ENCODE measurements at regions not wholly inside any gene's neighbourhood (a gene's known extent, or its start where the extent isn't known, plus 50 kb on each side); places are given as distances from the start of the nearest gene placed in this dataset.
A peak's percentile ranks its signal among the peaks of the same experiment; 100 is the strongest.
"Not testable (repeated sequence)": the region's sequence is repeated elsewhere in the genome, so short reads cannot be mapped to it uniquely, and the experiment has no call there.

DNA sequence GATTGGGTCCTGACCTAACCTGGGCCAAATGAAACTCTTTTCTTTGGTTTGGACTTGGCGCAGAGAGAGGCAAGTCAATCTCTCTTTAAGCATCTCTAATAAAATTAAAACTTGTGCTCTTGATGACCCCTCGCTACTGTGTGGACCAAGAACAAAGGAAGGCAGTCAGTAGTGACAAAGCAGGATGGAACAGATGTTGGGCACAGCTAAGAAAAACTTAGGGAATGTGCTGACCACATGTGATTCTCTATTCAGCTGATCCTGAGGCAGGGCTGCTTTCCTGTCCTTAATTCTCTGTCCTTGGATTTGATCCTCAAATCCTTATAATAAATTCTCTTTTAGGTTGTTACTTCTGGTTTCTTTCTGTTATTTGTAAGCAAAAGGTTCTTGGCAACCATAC lies 259.9 kb downstream of the ZIC1 start:
- no peak for DNase-seq (ENCODE audit: low spot score)

- no peak for DNase-seq (ENCODE audit: low spot score)
Measured at GRCh38 chr3:147672035-147672434, 262.9 kb downstream of the ZIC1 start.

DNA sequence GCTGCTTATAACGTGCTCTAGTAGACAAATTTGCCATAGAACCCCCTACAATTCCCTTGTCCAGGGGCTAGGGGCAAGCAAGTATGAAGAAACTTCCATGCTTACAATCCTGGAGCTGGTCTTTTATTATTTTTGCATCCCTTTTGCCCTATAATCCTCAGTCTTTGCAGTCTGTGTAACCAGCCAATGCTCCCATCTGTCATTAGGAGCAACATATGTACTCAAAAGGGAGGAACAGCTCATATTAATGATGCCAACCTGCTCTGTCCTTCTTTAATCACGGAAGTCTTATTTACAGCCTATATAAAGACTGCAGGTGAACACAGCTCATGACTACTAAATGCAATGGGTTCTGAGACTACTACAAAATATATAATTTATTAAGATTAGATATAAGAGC lies 263.3 kb downstream of the ZIC1 start:
- no peak for DNase-seq (ENCODE audit: low spot score)

DNA sequence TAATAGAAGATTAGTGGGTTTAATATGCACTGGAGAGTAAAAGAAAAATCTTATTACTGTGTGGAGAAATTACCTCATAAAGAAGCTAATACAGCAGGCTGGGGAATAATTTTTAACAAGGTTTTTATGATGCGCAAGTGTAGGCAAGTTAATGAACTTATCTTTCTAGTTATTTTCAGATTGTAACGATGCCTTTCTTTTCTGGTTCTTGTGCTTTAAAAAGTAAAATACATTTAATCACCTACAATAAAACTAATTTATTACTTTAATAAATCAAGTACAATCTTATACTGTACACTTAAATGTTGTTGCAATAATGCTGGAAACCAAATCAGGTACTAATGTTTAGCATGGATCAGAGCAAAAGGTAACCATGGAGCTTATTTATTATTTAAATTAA lies 266.6 kb downstream of the ZIC1 start:
- DNase-seq (ENCODE audit: low spot score): no peak

DNA sequence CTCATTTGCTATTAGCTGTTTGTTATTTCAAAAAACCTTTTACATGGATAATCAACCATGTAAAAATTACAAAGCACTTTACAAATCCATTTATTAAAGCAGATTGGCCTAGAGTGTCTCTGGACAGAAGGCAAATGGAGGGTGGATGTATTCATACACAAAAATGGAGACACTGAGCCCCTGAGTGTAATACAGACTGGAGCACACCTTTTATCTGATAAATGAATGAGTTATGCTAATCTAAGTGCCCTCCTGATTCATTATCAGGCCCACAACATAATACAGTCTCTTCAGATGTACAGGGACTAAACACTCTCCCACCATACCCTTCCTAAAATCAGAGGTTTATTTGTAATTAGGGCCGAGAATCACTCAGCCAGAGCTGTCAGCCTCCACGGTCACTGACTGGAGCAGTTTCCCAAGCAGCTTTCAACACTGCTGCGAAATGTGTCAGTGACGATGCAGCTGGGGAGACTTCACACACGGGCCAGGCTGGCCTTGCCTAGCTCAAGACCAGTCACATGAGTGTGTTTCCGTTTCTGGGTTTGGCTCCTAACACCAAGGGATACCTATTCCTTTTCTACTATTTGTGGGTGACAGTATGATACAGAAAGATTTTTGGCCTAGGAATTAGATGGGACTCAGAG lies 271.8 kb downstream of the ZIC1 start:
- no peak for DNase-seq (ENCODE audit: low spot score)

- no peak for DNase-seq (ENCODE audit: low spot score)
Measured at GRCh38 chr3:147688868-147689267, 279.7 kb downstream of the ZIC1 start.

DNA sequence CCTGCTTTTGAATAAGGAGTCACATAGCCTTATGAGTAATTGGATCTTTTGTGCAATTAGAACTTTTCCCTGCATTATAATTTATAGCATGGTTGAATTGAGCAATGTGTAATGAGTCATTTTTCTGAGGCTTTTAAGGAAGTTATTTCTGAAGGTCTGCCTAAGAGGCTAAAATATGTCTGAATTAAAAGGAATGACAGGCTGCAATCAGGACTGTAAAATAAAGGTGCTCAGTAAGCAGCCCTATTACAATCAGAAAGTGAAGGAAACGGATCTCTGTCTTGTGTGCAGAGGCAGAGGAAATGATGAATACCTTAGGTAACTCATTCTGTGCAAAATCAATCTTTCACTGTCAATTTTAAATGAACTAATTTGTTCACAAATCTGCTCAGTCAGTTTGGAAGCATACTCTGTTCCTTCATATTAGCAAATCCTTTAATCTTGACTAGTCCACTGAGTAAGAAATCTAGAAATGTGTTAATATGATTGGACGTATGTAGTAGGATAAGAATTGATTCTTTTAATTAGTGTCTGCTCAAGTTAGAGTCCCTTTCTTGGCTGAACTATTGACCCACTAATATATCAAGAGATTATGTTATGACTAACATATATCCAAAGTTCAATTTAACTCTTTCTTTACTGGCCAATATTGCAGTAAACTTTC lies 290.1 kb downstream of the ZIC1 start:
- peak; percentile 51 for DNase-seq (ENCODE audit: low spot score)

- DNase-seq (ENCODE audit: low spot score): no peak
Measured at GRCh38 chr3:147701195-147701594, 292.0 kb downstream of the ZIC1 start.

- no peak for DNase-seq (ENCODE audit: low spot score)
Measured at GRCh38 chr3:147702509-147702908, 293.3 kb downstream of the ZIC1 start.

DNA sequence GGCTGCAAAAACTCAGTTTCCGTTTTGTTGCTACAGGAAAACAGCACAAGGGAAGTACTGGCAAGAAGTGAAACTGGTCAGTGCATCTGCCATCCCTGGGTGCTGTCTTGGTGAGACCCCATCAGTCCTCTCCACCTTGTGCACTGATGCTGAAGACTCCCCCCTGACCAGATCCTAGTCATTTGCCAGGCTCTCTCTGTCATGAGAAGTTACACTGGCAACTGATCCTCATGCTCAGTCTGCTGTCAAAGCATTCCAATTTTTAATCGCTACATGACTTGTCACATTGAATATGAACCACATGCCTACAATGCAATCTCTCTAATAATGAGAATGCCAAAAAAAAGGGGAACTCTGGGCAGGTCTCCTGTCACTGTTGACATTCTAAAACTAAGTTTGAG lies 296.5 kb downstream of the ZIC1 start:
- no peak for DNase-seq (ENCODE audit: low spot score)

GRCh38 chr3:147710753-147711152 lies 301.6 kb downstream of the ZIC1 start:
- DNase-seq (ENCODE audit: low spot score): not testable (repeated sequence)

GRCh38 chr3:147712357-147712756 lies 303.2 kb downstream of the ZIC1 start:
- no peak for DNase-seq (ENCODE audit: low spot score)

GRCh38 chr3:147712758-147713157 lies 303.6 kb downstream of the ZIC1 start:
- DNase-seq (ENCODE audit: low spot score): not testable (repeated sequence)

DNA sequence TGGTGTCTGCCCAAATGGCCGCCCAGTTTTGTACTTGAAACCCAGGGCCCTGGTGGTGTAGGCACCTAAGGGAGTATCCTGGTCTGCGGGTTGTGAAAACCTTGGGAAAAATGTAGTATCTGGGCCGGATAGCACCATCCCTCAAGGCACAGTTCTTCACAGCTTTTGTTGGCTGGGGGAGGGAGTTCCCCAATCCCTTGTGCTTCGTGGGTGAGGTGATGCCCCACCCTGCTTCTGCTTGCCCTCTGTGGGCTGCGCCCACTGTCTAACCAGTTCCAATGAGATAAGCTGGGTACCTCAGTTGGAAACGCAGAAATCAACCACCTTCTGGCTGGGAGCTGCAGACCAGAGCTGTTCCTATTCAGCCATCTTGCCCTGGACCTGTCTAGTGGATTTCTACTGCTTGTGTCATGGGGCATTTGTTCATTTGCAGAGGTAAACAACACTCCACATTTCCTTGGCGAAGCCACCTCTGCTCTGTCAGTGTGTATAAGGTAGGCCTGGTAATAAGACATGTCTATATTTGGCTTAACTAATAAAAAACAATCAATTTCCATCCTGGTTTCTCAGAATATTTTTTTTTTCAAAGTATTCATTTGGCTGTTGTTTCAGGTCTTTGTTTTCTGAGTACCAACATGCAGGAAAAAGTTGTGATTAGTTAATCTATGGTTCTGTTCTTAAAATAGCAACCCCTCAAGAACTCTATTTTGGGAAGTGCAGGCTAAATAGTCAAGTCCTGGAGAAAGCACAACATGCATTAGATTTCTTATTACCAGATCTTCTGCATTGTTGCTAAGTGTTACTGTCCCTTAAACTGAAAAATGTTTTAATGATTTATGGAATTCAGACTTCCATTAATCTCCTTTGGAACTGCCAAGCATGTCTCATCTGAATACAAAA lies 304.3 kb downstream of the ZIC1 start:
- DNase-seq (ENCODE audit: low spot score): no peak

- DNase-seq (ENCODE audit: low spot score): no peak
Measured at GRCh38 chr3:147729641-147730040, 320.5 kb downstream of the ZIC1 start.

- no peak for DNase-seq (ENCODE audit: low spot score)
Measured at GRCh38 chr3:147730284-147730683, 321.1 kb downstream of the ZIC1 start.

- DNase-seq (ENCODE audit: low spot score): no peak
Measured at GRCh38 chr3:147733217-147733616, 324.1 kb downstream of the ZIC1 start.

DNA sequence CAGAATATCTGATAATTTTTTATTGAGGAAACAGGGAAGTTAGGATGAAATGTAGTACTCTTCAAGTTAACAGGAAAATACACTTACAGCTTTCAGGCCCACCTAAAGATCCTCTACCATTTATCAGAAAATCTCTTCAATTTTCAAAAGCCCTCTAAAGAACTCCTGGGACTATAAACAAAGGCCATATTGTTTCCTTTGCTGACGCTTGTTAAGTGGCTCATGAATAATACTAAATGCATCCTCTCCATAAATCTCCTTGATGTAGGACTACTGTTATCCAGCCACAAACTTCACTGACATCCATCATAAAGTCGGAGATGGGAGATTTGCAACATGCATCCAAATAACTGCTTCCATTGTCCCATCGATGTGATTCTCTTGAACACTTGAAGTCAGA lies 326.5 kb downstream of the ZIC1 start:
- no peak for DNase-seq (ENCODE audit: low spot score)

DNA sequence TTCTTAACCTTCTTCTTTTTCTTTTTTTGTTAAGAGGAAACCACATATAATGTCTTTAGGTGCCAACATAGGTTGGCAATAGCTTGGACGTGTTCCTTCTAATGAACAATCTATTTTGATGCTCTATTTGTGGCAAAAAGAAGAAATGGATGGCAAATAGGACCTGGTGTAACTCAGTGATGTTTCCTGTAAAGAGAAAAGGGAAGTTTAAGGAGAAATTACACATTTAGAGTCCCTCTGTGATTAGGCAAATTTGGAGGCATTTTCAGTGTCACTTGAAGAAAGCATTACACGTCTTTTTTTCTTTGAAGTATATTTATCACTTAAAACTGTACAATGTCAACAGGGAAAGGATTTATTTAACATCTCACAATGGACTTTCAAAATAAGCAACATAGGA lies 327.1 kb downstream of the ZIC1 start:
- no peak for DNase-seq (ENCODE audit: low spot score)

- DNase-seq (ENCODE audit: low spot score): no peak
Measured at GRCh38 chr3:147737376-147737775, 328.2 kb downstream of the ZIC1 start.

- DNase-seq (ENCODE audit: low spot score): no peak
Measured at GRCh38 chr3:147740928-147741327, 331.8 kb downstream of the ZIC1 start.

- DNase-seq (ENCODE audit: low spot score): no peak
Measured at GRCh38 chr3:147744967-147745366, 335.8 kb downstream of the ZIC1 start.

DNA sequence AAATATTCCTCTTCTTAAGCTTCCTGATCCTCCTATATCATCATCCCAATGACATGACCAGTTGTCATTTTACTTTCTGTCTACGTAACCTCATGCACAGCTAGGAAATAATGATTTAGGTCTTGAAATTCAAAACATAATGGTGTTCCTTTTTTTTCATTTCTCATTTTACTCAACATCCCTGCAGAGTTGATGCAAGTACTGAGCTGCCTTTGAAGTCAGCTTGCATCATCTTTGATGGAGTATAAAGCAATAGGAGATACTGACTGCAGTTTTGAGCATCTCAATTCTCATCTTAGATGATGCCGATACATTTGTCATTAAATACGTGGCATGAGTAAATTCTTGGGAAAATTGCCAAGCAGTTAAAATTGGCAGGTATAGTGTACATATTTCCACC lies 346.1 kb downstream of the ZIC1 start:
- no peak for DNase-seq (ENCODE audit: low spot score)
